HG02840 (cell line): ENCODE measurements at regions not wholly inside any gene's neighbourhood (a gene's known extent, or its start where the extent isn't known, plus 50 kb on each side); places are given as distances from the start of the nearest gene placed in this dataset.
A peak's percentile ranks its signal among the peaks of the same experiment; 100 is the strongest.

Source experiments
- ATAC-seq: cut with Tn5 transposase; IDR thresholded peaks from one replicate; pipeline ENCODE4 v1.9.1; 2021; ENCODE audit warnings: mild to moderate bottlenecking, moderate library complexity, moderate number of reproducible peaks; ENCODE audit not compliant: unreplicated experiment, low FRiP score

GRCh38 chr12:92471551-92471950 is 231.2 kb upstream of the PLEKHG7 start:
- peak; percentile 39 for ATAC-seq

GRCh38 chr12:92470608-92471021 is 232.2 kb upstream of the PLEKHG7 start:
- peak; percentile 37 for ATAC-seq

GRCh38 chr12:92469837-92470236 is 233.0 kb upstream of the PLEKHG7 start:
- ATAC-seq, result no peak

- no peak for ATAC-seq
Observed at GRCh38 chr12:92468358-92469020, 234.3 kb upstream of the PLEKHG7 start.

GRCh38 chr12:92467886-92468285 is 234.9 kb upstream of the PLEKHG7 start:
- ATAC-seq, result no peak

- peak; percentile 28 for ATAC-seq
Observed at GRCh38 chr12:92466391-92467305, 236.1 kb upstream of the PLEKHG7 start.

- ATAC-seq, result no peak
Observed at GRCh38 chr12:92465786-92466295, 236.9 kb upstream of the PLEKHG7 start.

GRCh38 chr12:92464911-92465310 is 237.9 kb upstream of the PLEKHG7 start:
- ATAC-seq, result no peak

GRCh38 chr12:92463171-92463570 is 239.6 kb upstream of the PLEKHG7 start:
- no peak for ATAC-seq

- ATAC-seq, result no peak
Observed at GRCh38 chr12:92462527-92462926, 240.3 kb upstream of the PLEKHG7 start.

GRCh38 chr12:92462049-92462448 is 240.7 kb upstream of the PLEKHG7 start:
- peak; percentile 63 for ATAC-seq

GRCh38 chr12:92459850-92460249 is 242.9 kb upstream of the PLEKHG7 start:
- ATAC-seq, result no peak

- no peak for ATAC-seq
Observed at GRCh38 chr12:92458996-92459395, 243.8 kb upstream of the PLEKHG7 start.

GRCh38 chr12:92457458-92458180 is 245.2 kb upstream of the PLEKHG7 start:
- ATAC-seq, result no peak

GRCh38 chr12:92452763-92453162 is 250.0 kb upstream of the PLEKHG7 start:
- no peak for ATAC-seq

GRCh38 chr12:92446083-92446460 is 256.7 kb upstream of the PLEKHG7 start:
- ATAC-seq, result no peak

GRCh38 chr12:92445253-92446082 is 257.3 kb upstream of the PLEKHG7 start:
- ATAC-seq, result peak; percentile 77

GRCh38 chr12:92444763-92445162 is 258.0 kb upstream of the PLEKHG7 start:
- ATAC-seq, result peak; percentile 37

GRCh38 chr12:92442782-92443181 is 260.0 kb upstream of the PLEKHG7 start:
- ATAC-seq, result no peak

- ATAC-seq, result no peak
Observed at GRCh38 chr12:92440072-92440471, 262.7 kb upstream of the PLEKHG7 start.
